GM12873 (cell line): ENCODE measurements at regions not wholly inside any gene's neighbourhood (a gene's known extent, or its start where the extent isn't known, plus 50 kb on each side); places are given as distances from the start of the nearest gene placed in this dataset.

Experiments
- TF ChIP-seq, protein P1 (sequence below): IDR thresholded peaks from 2 replicates; pipeline ENCODE4 v1.5.1; 2012; ENCODE audit warnings: low read depth, mild to moderate bottlenecking, moderate library complexity, low read length, control low read depth; ENCODE audit not compliant: insufficient read depth; ENCODE audit errors: missing control alignments

DNA sequence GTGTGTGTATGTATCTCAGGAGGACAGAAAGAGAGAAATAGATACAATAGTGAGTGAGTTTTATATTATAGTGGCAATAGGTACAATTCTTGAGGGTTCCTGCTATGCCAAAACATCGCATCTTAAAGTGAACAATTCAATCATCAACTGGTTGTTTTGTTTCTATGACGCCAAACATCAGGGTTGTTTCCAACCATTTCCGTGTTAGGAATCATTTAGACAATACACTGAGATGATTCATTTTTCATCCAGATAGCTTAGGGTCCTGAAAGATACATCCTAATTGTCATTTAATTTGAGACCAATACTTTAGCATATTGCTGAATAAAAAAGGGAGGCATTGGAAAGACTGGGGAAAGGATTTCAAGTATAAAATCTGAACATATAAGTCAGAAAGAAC is 472.2 kb downstream of the MCTP2 start:
- TF ChIP-seq, protein P1, sequence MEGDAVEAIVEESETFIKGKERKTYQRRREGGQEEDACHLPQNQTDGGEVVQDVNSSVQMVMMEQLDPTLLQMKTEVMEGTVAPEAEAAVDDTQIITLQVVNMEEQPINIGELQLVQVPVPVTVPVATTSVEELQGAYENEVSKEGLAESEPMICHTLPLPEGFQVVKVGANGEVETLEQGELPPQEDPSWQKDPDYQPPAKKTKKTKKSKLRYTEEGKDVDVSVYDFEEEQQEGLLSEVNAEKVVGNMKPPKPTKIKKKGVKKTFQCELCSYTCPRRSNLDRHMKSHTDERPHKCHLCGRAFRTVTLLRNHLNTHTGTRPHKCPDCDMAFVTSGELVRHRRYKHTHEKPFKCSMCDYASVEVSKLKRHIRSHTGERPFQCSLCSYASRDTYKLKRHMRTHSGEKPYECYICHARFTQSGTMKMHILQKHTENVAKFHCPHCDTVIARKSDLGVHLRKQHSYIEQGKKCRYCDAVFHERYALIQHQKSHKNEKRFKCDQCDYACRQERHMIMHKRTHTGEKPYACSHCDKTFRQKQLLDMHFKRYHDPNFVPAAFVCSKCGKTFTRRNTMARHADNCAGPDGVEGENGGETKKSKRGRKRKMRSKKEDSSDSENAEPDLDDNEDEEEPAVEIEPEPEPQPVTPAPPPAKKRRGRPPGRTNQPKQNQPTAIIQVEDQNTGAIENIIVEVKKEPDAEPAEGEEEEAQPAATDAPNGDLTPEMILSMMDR, result no peak

DNA sequence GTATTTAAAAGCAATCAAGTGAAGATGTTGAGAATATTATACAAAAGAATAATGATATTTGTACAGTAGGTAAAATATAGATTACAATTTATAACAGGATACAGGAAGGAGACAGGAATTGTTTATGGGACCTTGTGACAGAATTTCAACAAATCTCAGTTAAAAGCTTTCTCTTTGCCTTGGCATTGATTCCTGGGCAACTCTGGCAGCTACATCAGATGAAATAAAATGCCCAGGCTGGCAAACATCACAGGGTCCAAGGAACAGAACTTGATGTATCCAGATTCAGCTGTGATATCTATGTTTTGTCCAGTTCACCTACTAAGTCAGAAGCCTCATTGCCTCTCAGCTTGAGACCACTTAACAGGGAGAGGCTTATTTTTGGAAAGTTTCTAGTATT is 473.1 kb downstream of the MCTP2 start:
- TF ChIP-seq, protein P1, result no peak

DNA sequence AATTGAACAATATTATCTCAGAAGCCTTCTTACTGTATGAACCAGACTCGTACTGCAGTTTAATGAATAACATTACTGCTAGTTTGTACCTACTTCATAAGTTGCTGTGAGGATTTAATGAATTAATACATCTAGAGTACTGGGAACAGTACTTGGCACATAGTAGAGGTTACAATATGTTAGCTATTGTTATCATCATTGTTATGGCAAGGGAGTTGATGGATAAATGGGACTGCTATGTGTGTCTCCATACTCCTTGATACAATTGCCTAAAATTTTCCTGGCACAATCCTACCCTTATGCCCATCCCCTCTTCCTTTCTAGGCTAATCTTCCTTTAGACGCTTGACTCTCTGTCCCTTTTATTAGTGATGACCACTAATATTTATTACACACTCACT is 473.6 kb downstream of the MCTP2 start:
- TF ChIP-seq, protein P1, result no peak

DNA sequence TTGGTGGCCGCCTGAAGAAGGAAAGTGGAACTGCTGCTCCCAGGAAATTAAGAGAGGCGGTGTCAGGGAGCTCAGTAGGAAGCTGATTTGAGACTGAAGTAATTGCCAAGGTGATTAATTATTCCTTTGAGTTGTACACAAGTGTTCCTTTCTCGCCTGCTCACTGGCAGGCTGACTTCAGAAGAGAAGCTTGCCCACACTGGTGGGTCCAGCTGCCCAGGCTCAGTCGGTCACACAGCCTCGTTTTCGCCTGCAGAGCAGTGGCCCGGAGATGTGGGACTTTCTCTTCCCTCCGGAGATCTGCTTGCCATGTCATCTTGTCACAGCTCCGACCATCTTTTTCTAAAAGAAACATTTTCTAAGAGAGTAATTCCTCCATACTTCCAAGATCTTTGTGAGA is 478.0 kb downstream of the MCTP2 start:
- TF ChIP-seq, protein P1, result no peak

DNA sequence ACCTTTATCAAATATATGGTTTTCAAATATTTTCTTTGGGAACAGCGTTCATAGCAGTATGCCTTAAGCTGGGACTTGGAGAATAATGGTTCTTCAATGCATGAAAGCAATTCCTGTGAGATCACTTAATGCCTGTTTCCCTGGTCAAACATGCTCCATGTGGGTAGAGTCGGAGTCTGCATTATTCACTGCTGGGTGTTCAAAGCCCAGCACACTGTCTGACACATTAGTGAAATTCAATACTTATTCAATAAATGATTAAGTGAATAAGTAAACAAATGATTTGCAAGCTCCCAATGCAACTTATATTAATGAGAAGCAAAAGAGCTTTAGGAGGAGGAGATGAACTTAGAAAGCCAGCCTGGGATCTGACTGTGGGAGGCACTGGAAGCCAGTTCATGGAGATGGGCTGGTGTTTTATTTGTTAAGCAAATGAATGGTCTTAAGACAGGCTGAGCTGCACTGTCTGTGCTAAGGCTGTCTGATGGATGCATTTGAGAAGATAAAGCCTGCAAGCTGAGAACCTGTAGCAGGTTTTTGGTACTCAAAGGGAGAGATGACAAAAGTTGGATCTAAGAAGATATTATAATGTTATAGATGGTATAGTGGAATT is 490.8 kb downstream of the MCTP2 start:
- TF ChIP-seq, protein P1, result no peak

DNA sequence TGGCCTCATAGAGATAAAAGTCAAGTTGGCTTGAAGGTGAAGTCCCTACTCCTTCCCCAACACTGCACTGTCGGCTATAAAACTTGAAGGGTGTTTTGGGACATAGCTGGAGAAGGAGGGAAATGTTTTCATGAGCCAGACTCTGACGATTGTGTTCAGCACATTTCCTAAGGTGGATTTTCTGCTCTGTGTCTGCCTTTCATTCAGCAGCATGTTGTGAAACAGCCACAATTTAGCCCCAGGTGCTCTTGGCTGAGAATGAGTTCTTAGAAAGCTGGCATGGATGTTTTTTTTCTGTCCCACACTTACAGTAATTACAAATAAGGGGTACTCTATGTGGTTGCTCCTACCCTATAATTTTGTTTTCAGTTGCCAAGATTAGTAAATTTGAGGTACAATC is 492.4 kb downstream of the MCTP2 start:
- TF ChIP-seq, protein P1, result no peak

DNA sequence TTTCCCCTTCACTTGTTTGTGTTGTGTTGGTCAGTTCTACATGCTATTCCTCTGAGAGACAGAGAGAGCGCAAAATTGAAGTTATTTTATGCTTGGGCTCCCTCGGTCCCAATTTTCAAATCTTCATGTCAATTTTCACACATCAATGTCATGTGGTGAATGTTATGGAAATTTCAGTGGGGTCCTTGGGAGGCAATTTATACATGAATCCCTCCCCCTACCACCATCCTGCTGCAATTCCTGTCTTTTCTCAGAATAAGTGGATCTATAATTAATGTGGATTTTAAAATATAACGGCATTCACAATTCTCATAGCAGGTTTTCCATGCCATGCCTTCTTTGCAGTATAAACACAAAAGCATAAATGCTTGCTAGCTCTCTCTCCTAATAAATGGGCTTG is 499.9 kb downstream of the MCTP2 start:
- TF ChIP-seq, protein P1, result no peak
